Activated CD8-positive, alpha-beta T cell treated with anti-CD3 and anti-CD28 coated beads for 36 hours (primary cell): ENCODE measurements at regions not wholly inside any gene's neighbourhood (a gene's known extent, or its start where the extent isn't known, plus 50 kb on each side); places are given as distances from the start of the nearest gene placed in this dataset.

ENCODE experiments used
- ATAC-seq: fragments of 200-7000 bp; cut with Tn5 transposase; one replicate; pipeline ENCODE4 v1.10.0; 2021; ENCODE audit warnings: mild to moderate bottlenecking, moderate library complexity
- CTCF ChIA-PET: fragments of 350-600 bp; sonication (Branson Sonifier 250); formaldehyde crosslinking; loops from one replicate; lab custom pipeline; 2021; ENCODE audit warnings: antibody characterized with exemption; lab: Charles Lee
- POLR2A ChIA-PET: fragments of 350-600 bp; sonication (Branson Sonifier 250); formaldehyde crosslinking; loops from one replicate; lab custom pipeline; 2021; ENCODE audit warnings: antibody characterized with exemption; lab: Charles Lee
- DNase-seq: peaks from one replicate; pipeline ENCODE4 v3.0.0-alpha.2; 2020
- H3K27ac Mint-ChIP-seq: one replicate; pipeline ENCODE4 v1.8.0; 2021; ENCODE audit warnings: mild to moderate bottlenecking, mixed read lengths
- H3K27me3 Mint-ChIP-seq: one replicate; pipeline ENCODE4 v1.8.0; 2021; ENCODE audit warnings: mixed read lengths
- H3K36me3 Mint-ChIP-seq: one replicate; pipeline ENCODE4 v1.8.0; 2021; ENCODE audit warnings: low read depth, mixed read lengths
- H3K4me1 Mint-ChIP-seq: one replicate; pipeline ENCODE4 v1.8.0; 2021; ENCODE audit warnings: low read depth, mixed read lengths
- H3K4me3 Mint-ChIP-seq: one replicate; pipeline ENCODE4 v1.8.0; 2021; ENCODE audit warnings: mild to moderate bottlenecking, moderate library complexity, mixed read lengths
- H3K9me3 Mint-ChIP-seq: one replicate; pipeline ENCODE4 v1.8.0; 2021; ENCODE audit warnings: mixed read lengths
- CTCF ChIP-seq: fragments of 200-600 bp; IDR thresholded peaks from one replicate; pipeline ENCODE4 v1.8.0; 2022; ENCODE audit warnings: antibody characterized with exemption, mild to moderate bottlenecking
- intact Hi-C: fragments of 100-400 bp; cut with micrococcal nuclease; formaldehyde crosslinking; loops from one replicate; pipeline ENCODE4 v1.10.0; 2022

GRCh38 chr12:107373238-107373809 lies 280.0 kb upstream of the CRY1 start:
- CTCF ChIA-PET: interaction anchor here (0.7 to 3.5 kb wide), 7 partner anchors 12 to 56 kb away, joined by 3 to 16 read pairs (median 4); no protein-coding TSS in a partner anchor
- H3K27ac Mint-ChIP-seq: peak overlapping the region; percentile 98
- intact Hi-C loops: loop anchor here (5.0 kb wide), 1 partner anchor 51 kb away; no protein-coding TSS in a partner anchor
- H3K9me3 Mint-ChIP-seq: no peaks in the 10 kb centered on the region
- no peak overlapping the region for H3K4me3 Mint-ChIP-seq
- TF ChIP-seq CTCF: no peak
- POLR2A ChIA-PET: interaction anchor here (1.9 to 4.2 kb wide), 3 partner anchors 11 to 53 kb away, joined by 6 to 44 read pairs (median 6); a partner anchor contains a TSS
- peaks cover 65% of the 10 kb centered on the region for H3K4me1 Mint-ChIP-seq
- ATAC-seq: no peak
- H3K27me3 Mint-ChIP-seq: no peaks in the 10 kb centered on the region
- H3K36me3 Mint-ChIP-seq: no peaks in the 10 kb centered on the region
- DNase-seq: peak; percentile 13

GRCh38 chr12:107374161-107374840 lies 281.0 kb upstream of the CRY1 start:
- Mint-ChIP-seq H3K27ac (peak overlapping the region; percentile 98), H3K36me3 (no peaks in the 10 kb centered on the region), H3K4me3 (no peak overlapping the region)

GRCh38 chr12:107375231-107375630 lies 281.9 kb upstream of the CRY1 start:
- intact Hi-C loops: no loop called here
- Mint-ChIP-seq H3K4me1 (peaks cover 56% of the 10 kb centered on the region), H3K9me3 (no peaks in the 10 kb centered on the region), H3K27ac (no peak overlapping the region), H3K27me3 (no peaks in the 10 kb centered on the region), H3K36me3 (no peaks in the 10 kb centered on the region), H3K4me3 (no peak overlapping the region)
- TF ChIP-seq CTCF: no peak
- ChIA-PET CTCF (interaction anchor here (1.2 to 3.5 kb wide), 3 partner anchors 27 to 59 kb away, joined by 3 to 16 read pairs (median 6); no protein-coding TSS in a partner anchor), POLR2A (interaction anchor here (4.2 kb wide), 1 partner anchor 55 kb away, joined by 44 read pairs; a partner anchor contains a TSS)
- no peak for ATAC-seq
- DNase-seq: no peak

More at GRCh38 chr12:107374161-107374840, 281.0 kb upstream of the CRY1 start:
- Mint-ChIP-seq H3K4me1 (peaks cover 57% of the 10 kb centered on the region), H3K27me3 (no peaks in the 10 kb centered on the region), H3K9me3 (no peaks in the 10 kb centered on the region)
- intact Hi-C loops: loop anchor here (5.0 kb wide), 1 partner anchor 52 kb away; no protein-coding TSS in a partner anchor
- POLR2A ChIA-PET: interaction anchor here (4.2 kb wide), 1 partner anchor 54 kb away, joined by 44 read pairs; a partner anchor contains a TSS
- TF ChIP-seq CTCF: no peak
- no peak for ATAC-seq
- DNase-seq: peak; percentile 22
- CTCF ChIA-PET: interaction anchor here (1.2 to 3.5 kb wide), 3 partner anchors 28 to 58 kb away, joined by 3 to 16 read pairs (median 6); no protein-coding TSS in a partner anchor

- Mint-ChIP-seq H3K27me3 (no peaks in the 10 kb centered on the region), H3K9me3 (no peaks in the 10 kb centered on the region), H3K36me3 (no peaks in the 10 kb centered on the region), H3K27ac (no peak overlapping the region), H3K4me1 (peaks cover 37% of the 10 kb centered on the region), H3K4me3 (no peak overlapping the region)
- POLR2A ChIA-PET: interaction anchor here (1.0 kb wide), 1 partner anchor 8 kb away, joined by 3 read pairs; no protein-coding TSS in a partner anchor
- CTCF ChIA-PET: no interaction called here
- ATAC-seq (no peak), DNase-seq (no peak)
- no peak for TF ChIP-seq CTCF
- intact Hi-C loops: no loop called here
These were observed 284.4 kb upstream of the CRY1 start for GRCh38 chr12:107377596-107378385.
